OCI-LY3 (cell line): ENCODE measurements at regions not wholly inside any gene's neighbourhood (a gene's known extent, or its start where the extent isn't known, plus 50 kb on each side); places are given as distances from the start of the nearest gene placed in this dataset.

Experiments used
- EZH2phosphoT487 ChIP-seq: fragments of 200-600 bp; shearing (Covaris generic); IDR thresholded peaks from 2 replicates; pipeline ENCODE4 v1.6.1; 2018; ENCODE audit warnings: antibody characterized with exemption, mixed run types, low read depth
- TF ChIP-seq, protein P1 (sequence below): fragments of 200-600, 300-600 bp; sonication (generic); IDR thresholded peaks from 2 replicates; pipeline ENCODE4 v1.5.1; 2014; ENCODE audit warnings: antibody characterized with exemption, low read length, low read depth

DNA sequence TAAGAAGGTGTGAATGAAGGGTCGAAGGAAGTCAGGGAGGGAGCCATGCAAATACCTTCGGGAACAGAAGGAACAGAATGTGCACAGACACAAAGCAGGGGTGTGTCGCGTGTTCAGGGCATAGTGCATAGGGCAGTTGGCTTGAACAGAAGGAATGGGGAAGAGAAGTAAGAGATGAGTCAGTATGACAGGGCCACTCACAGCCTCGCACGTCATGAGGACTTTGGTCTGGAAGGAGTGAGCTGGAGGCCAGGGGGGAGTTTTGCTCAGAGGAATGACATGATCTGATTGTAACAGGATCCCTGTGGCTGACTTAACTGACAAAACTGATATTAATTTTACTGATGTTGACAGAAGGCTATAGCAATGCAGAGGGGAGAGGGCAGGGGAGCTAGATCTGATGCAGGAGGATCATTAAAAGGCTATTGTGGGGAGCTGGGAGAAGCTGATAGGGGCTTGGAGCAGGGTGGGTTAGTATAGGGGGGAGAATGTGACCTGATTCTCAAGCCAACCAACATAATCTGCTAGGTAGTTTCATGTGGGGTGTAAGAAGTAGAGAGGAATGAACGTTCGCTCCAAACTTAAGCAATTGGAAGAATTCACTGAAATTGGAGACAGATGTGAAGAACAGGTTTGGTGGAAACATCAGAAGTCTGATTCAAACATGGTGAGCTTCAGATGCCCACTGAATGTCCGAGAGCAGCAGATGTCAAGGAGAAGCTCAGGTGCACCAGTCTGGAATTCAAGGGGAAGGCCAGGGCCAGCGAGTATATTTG lies 60.4 kb upstream of the COPS8 start:
- TF ChIP-seq, protein P1, sequence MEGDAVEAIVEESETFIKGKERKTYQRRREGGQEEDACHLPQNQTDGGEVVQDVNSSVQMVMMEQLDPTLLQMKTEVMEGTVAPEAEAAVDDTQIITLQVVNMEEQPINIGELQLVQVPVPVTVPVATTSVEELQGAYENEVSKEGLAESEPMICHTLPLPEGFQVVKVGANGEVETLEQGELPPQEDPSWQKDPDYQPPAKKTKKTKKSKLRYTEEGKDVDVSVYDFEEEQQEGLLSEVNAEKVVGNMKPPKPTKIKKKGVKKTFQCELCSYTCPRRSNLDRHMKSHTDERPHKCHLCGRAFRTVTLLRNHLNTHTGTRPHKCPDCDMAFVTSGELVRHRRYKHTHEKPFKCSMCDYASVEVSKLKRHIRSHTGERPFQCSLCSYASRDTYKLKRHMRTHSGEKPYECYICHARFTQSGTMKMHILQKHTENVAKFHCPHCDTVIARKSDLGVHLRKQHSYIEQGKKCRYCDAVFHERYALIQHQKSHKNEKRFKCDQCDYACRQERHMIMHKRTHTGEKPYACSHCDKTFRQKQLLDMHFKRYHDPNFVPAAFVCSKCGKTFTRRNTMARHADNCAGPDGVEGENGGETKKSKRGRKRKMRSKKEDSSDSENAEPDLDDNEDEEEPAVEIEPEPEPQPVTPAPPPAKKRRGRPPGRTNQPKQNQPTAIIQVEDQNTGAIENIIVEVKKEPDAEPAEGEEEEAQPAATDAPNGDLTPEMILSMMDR = no peak
- no peak for TF ChIP-seq EZH2phosphoT487
